ENCODE measurements at regions not wholly inside any gene's neighbourhood (a gene's known extent, or its start where the extent isn't known, plus 50 kb on each side); places are given as distances from the start of the nearest gene placed in this dataset.

DNA sequence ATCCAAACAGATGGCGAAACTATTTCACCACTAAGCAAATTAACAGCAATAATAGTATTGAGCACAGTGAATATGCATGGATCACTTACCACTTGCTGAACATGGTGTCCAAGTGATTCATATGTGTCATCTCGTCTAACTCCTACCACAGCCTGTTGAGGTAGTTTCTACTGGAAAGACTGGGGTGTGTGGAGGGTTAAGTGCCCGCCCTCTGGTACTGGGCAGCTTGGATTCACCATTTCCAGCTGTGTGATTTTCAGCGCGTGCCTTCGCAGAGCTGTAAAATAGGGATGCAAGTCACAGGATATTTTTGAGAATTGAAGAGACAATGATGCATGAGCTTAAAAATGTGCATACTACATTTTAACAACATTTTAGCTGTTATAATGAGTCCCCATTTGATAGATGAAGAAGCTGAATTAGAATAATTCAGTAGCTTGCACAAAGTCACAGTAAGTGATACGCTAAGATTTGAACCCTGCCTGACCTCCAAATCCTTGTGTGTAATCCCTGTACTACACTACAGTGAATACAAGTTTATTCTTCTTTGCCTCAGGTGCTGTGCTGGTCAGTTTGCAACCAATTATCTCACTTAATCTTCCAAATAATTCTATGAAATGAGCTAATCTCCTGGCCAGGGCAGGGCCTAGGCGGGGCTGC lies 75.2 kb upstream of the SIX2 start:
- TF ChIP-seq, protein P1, sequence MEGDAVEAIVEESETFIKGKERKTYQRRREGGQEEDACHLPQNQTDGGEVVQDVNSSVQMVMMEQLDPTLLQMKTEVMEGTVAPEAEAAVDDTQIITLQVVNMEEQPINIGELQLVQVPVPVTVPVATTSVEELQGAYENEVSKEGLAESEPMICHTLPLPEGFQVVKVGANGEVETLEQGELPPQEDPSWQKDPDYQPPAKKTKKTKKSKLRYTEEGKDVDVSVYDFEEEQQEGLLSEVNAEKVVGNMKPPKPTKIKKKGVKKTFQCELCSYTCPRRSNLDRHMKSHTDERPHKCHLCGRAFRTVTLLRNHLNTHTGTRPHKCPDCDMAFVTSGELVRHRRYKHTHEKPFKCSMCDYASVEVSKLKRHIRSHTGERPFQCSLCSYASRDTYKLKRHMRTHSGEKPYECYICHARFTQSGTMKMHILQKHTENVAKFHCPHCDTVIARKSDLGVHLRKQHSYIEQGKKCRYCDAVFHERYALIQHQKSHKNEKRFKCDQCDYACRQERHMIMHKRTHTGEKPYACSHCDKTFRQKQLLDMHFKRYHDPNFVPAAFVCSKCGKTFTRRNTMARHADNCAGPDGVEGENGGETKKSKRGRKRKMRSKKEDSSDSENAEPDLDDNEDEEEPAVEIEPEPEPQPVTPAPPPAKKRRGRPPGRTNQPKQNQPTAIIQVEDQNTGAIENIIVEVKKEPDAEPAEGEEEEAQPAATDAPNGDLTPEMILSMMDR (conservative IDR thresholded peaks at IDR 0.05; ENCODE audit: low read depth, low read length) = no peak
- TF ChIP-seq EZH2 (IDR thresholded peaks at IDR 0.05; ENCODE audit: borderline replicate concordance, low read depth, low read length, poor library complexity, severe bottlenecking) = no peak

Data from A673 (cell line).